ENCODE measurements at regions not wholly inside any gene's neighbourhood (a gene's known extent, or its start where the extent isn't known, plus 50 kb on each side); places are given as distances from the start of the nearest gene placed in this dataset.
"Not testable (repeated sequence)": the region's sequence is repeated elsewhere in the genome, so short reads cannot be mapped to it uniquely, and the experiment has no call there.

DNA sequence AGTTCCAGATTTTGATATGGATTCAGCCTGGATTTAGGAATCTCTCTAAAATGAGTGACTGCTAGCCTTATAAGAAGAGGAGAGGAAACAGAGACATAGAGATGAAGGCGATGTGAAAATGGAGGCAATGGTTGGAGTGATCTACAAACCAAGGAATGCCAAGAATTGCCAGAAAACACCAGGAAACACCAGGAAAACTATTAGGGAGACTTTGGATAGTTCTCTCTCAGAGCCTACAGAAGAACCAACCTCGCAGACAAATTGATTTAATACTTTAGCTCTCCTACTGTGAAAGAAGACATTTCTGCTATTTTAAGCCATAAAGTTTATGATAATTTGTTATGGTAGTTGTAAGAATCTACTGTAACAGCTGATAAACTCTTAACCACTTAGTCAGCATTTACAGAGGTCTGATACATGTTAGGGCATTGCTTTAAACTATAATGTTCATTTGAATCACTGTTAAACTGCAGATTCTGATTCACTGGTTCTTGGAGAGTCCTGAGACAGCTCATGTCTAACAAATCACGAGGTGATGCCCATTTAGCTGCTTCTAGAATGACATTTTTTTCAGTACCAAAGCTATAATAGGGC is 1702.6 kb upstream of the LRRTM1 start:
- TF ChIP-seq, protein P1, sequence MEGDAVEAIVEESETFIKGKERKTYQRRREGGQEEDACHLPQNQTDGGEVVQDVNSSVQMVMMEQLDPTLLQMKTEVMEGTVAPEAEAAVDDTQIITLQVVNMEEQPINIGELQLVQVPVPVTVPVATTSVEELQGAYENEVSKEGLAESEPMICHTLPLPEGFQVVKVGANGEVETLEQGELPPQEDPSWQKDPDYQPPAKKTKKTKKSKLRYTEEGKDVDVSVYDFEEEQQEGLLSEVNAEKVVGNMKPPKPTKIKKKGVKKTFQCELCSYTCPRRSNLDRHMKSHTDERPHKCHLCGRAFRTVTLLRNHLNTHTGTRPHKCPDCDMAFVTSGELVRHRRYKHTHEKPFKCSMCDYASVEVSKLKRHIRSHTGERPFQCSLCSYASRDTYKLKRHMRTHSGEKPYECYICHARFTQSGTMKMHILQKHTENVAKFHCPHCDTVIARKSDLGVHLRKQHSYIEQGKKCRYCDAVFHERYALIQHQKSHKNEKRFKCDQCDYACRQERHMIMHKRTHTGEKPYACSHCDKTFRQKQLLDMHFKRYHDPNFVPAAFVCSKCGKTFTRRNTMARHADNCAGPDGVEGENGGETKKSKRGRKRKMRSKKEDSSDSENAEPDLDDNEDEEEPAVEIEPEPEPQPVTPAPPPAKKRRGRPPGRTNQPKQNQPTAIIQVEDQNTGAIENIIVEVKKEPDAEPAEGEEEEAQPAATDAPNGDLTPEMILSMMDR (IDR thresholded peaks at IDR 0.05; ENCODE audit: low read depth, low read length, missing control alignments), result no peak
- DNase-seq (ENCODE audit: extremely low read depth, low read depth), result no peak
- H3K4me3 ChIP-seq (replicated peaks; ENCODE audit: low read depth, low read length), result no peak overlapping the region

DNA sequence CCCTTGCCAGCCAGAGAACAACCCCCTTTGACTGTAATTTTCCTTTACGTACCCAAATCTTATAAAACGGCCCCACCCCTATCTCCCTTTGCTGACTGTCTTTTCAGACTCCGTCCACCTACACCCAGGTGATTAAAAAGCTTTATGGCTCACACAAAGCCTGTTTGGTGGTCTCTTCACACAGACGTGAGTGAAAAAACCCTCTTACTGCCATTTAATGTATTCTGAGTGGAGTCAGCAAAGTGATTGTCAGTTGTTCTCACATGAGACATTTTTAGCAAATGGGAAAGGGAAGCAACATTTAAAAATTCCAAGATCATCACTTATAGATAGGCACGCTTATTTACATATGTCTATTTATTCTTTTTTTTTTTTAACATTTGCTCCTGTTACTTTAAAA is 1701.3 kb upstream of the LRRTM1 start:
- H3K4me3 ChIP-seq (replicated peaks; ENCODE audit: low read depth, low read length); DNase-seq (ENCODE audit: extremely low read depth, low read depth): not testable (repeated sequence)

DNA sequence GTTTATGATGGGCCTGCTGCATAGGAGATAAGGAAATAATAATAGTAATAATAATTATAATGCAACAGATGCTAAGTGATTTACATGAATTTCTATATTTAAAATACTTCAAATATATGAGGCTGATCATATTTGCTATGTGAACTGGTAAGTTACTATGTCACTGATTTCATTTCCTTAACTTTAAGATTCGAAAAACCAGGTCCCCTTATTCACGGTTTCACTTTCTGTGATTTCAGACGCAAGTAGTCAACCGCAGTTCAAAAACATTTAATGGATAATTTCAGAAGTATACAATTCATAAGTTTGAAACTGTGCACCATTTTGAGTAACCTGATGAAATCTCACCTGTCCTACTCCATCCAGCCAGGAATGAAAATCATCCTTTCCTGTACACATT is 1697.1 kb upstream of the LRRTM1 start:
- DNase-seq (ENCODE audit: extremely low read depth, low read depth), result no peak
- no peak overlapping the region for H3K4me3 ChIP-seq (replicated peaks; ENCODE audit: low read depth, low read length)
- TF ChIP-seq, protein P1 (IDR thresholded peaks at IDR 0.05; ENCODE audit: low read depth, low read length, missing control alignments), result no peak

DNA sequence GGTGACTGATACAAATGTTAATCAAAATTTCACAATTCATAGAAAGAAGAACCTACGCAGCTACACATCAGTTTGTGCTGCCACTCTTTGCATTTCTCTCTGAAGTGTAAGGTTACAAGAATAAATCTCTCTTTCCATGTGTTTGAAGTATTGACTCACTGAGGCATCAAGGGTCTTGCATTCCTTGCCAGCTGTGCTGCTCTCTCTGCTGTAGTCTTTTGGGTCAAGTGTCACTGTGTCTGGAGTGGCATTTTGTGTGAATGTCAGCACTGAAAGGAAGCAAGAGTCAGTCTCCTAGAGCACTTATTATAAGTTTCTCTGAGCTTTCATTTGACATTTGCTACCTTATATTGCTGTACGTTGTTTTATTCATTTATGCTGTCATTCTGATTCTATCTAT is 1696.1 kb upstream of the LRRTM1 start:
- DNase-seq (ENCODE audit: extremely low read depth, low read depth), result no peak
- H3K4me3 ChIP-seq (replicated peaks; ENCODE audit: low read depth, low read length), result no peak overlapping the region
- TF ChIP-seq, protein P1 (IDR thresholded peaks at IDR 0.05; ENCODE audit: low read depth, low read length, missing control alignments), result no peak

DNA sequence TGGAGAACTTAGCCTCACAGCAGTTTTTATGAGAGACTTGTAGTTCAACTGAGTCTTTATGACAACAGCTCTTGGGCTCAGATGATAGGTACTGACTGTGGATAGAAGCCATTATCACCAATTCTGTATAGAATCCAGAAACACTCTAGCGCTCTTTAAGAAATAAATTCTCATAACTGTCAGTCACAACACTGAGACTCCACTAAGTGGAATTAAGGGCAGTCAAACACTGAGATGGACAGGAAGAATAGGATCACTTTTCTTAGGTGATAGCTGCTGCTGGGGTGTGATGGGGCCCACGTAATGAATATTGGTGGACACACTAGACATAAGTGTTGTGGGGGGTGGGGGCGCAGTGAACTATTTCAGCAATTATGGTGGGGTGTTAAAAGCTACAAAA is 1691.8 kb upstream of the LRRTM1 start:
- TF ChIP-seq, protein P1 (IDR thresholded peaks at IDR 0.05; ENCODE audit: low read depth, low read length, missing control alignments), result no peak
- H3K4me3 ChIP-seq (replicated peaks; ENCODE audit: low read depth, low read length), result no peak overlapping the region
- no peak for DNase-seq (ENCODE audit: extremely low read depth, low read depth)

DNA sequence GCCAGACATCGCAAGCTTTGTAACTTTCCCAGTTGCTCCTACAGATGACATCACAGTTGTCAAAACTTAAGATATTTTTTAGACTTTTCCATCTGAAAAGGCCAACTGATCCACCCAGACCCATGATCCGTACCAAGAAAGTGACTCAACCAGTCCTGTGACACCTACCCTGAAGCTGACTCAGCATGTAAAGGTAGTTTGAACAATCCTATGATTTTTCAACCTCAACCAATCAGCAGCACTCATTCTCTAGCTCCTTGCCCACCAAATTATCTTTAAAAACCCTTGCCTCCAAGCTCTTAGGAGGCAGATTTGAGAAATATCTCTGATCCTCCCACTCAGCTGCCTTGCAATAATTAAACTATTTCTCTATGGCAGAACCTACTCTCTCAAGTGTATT is 1686.7 kb upstream of the LRRTM1 start:
- TF ChIP-seq, protein P1 (IDR thresholded peaks at IDR 0.05; ENCODE audit: low read depth, low read length, missing control alignments), result no peak
- no peak overlapping the region for H3K4me3 ChIP-seq (replicated peaks; ENCODE audit: low read depth, low read length)
- no peak for DNase-seq (ENCODE audit: extremely low read depth, low read depth)

DNA sequence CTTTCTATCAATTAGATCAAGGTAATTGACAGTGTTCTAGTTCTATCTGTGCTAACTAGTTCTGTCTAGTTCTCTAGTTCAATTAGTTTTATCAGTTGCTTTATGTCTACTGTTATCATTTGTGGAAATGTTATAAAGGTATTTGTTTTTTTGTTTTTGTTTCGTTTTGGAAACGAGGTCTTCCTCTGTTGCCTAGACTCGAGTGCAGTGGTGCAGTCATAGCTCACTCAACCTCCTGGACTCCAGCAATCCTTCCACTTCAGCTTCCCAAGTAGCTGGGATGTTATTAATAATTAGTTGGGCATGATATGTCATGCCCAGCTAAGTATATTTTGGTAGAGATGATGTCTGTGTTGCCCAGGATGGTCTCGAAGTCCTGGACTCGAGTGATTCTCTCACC is 1682.8 kb upstream of the LRRTM1 start:
- TF ChIP-seq, protein P1 (IDR thresholded peaks at IDR 0.05; ENCODE audit: low read depth, low read length, missing control alignments), result no peak
- no peak overlapping the region for H3K4me3 ChIP-seq (replicated peaks; ENCODE audit: low read depth, low read length)
- no peak for DNase-seq (ENCODE audit: extremely low read depth, low read depth)
